Mucosa of descending colon (tissue), 3 donors: ENCODE measurements at regions not wholly inside any gene's neighbourhood (a gene's known extent, or its start where the extent isn't known, plus 50 kb on each side); places are given as distances from the start of the nearest gene placed in this dataset.

Experiments
- ATAC-seq: fragments of 200-7000 bp; cut with Tn5 transposase; one replicate; pipeline ENCODE4 v1.9.1; 2020; ENCODE audit warnings: mild to moderate bottlenecking, moderate library complexity
- DNase-seq, 3 donors: peaks; one replicate each; pipeline ENCODE4 v3.0.0-alpha.2; 2020
- H3K36me3 ChIP-seq: fragments of 200-600 bp; one replicate; pipeline ENCODE4 v1.8.0; 2021; ENCODE audit warnings: low read depth, mild to moderate bottlenecking
- H3K4me1 ChIP-seq: fragments of 200-600 bp; one replicate; pipeline ENCODE4 v1.8.0; 2021; ENCODE audit warnings: low read depth, mild to moderate bottlenecking
- H3K4me3 ChIP-seq: fragments of 200-600 bp; one replicate; pipeline ENCODE4 v1.8.0; 2021; ENCODE audit warnings: mild to moderate bottlenecking
- H3K9me3 ChIP-seq: fragments of 200-600 bp; one replicate; pipeline ENCODE4 v1.8.0; 2021; ENCODE audit warnings: mild to moderate bottlenecking
- CTCF ChIP-seq: fragments of 200-600 bp; IDR thresholded peaks from one replicate; pipeline ENCODE4 v1.8.0; 2022; ENCODE audit warnings: antibody characterized with exemption, mild to moderate bottlenecking
- intact Hi-C, 2 donors: fragments of 100-400 bp; cut with DNase I in 1 of 2; cut with micrococcal nuclease in 1 of 2; formaldehyde crosslinking; loops; one replicate each; pipeline versions ENCODE4 v1.11.0 to v1.11.1; 2022; cut with DNase I, micrococcal nuclease
- donor health status: DM: no; HTN: no; CAD: no; lungs with moderate emphysema.
- donor health status: DM: no; HTN: no; CAD: no.
- donor health status: DM: no; HTN: yes; CAD: no.

- no peak for ATAC-seq
- H3K9me3 ChIP-seq, result no peaks in the 10 kb centered on the region
- intact Hi-C loops, result no loop called here
- no peaks in the 10 kb centered on the region for H3K36me3 ChIP-seq
- no peak for TF ChIP-seq CTCF
- no peak for DNase-seq
- H3K4me3 ChIP-seq, result no peak overlapping the region
- H3K4me1 ChIP-seq, result no peaks in the 10 kb centered on the region
These were observed 56.3 kb upstream of the KCNN2 start for GRCh38 chr5:114305402-114306207.

- Histone ChIP-seq H3K4me3 (no peak overlapping the region), H3K36me3 (no peaks in the 10 kb centered on the region), H3K4me1 (no peaks in the 10 kb centered on the region), H3K9me3 (no peaks in the 10 kb centered on the region)
- intact Hi-C loops, result no loop called here
- TF ChIP-seq CTCF, result no peak
- no peak for ATAC-seq
- DNase-seq, result no peak
These were observed 53.9 kb upstream of the KCNN2 start for GRCh38 chr5:114308017-114308416.

GRCh38 chr5:114308508-114308907 is 53.4 kb upstream of the KCNN2 start:
- intact Hi-C loops, result no loop called here
- DNase-seq (no peak), ATAC-seq (no peak)
- no peaks in the 10 kb centered on the region for H3K36me3 ChIP-seq
- H3K4me3 ChIP-seq, result no peak overlapping the region
- TF ChIP-seq CTCF, result no peak
- no peaks in the 10 kb centered on the region for H3K4me1 ChIP-seq
- no peaks in the 10 kb centered on the region for H3K9me3 ChIP-seq

- ATAC-seq, result no peak
- Histone ChIP-seq H3K9me3 (no peaks in the 10 kb centered on the region), H3K4me1 (no peaks in the 10 kb centered on the region), H3K36me3 (no peaks in the 10 kb centered on the region), H3K4me3 (no peak overlapping the region)
- DNase-seq, result no peak
- no peak for TF ChIP-seq CTCF
- intact Hi-C loops, result no loop called here
These were observed 51.2 kb upstream of the KCNN2 start for GRCh38 chr5:114310666-114311065.

- no peaks in the 10 kb centered on the region for H3K36me3 ChIP-seq
- H3K4me3 ChIP-seq, result no peak overlapping the region
- DNase-seq, result no peak
- no peaks in the 10 kb centered on the region for H3K9me3 ChIP-seq
- intact Hi-C loops, result no loop called here
- no peak for TF ChIP-seq CTCF
- H3K4me1 ChIP-seq, result no peaks in the 10 kb centered on the region
- no peak for ATAC-seq
These were observed 50.6 kb upstream of the KCNN2 start for GRCh38 chr5:114311281-114311680.
